NCI-H146 treated with DMSO at 0.1 percent for 48 hours (cell line): ENCODE measurements at regions not wholly inside any gene's neighbourhood (a gene's known extent, or its start where the extent isn't known, plus 50 kb on each side); places are given as distances from the start of the nearest gene placed in this dataset.
A peak's percentile ranks its signal among the peaks of the same experiment; 100 is the strongest.

Experiments
- DNase-seq: peaks from one replicate; lab custom pipeline; 2025; ENCODE audit not compliant: unreplicated experiment; lab: John Stamatoyannopoulos, UW

GRCh38 chr4:54542540-54543041, 115.2 kb upstream of the KIT start:
- no peak for DNase-seq

- no peak for DNase-seq
These were observed 114.5 kb upstream of the KIT start for GRCh38 chr4:54543088-54543795.

GRCh38 chr4:54545663-54546424, 111.9 kb upstream of the KIT start:
- DNase-seq = no peak

- DNase-seq = no peak
These were observed 110.3 kb upstream of the KIT start for GRCh38 chr4:54547299-54548097.

- no peak for DNase-seq
These were observed 109.6 kb upstream of the KIT start for GRCh38 chr4:54548098-54548620.

GRCh38 chr4:54548831-54549460, 108.8 kb upstream of the KIT start:
- DNase-seq = no peak

- no peak for DNase-seq
These were observed 107.2 kb upstream of the KIT start for GRCh38 chr4:54550395-54551171.

GRCh38 chr4:54553001-54553400, 104.8 kb upstream of the KIT start:
- no peak for DNase-seq

- no peak for DNase-seq
These were observed 103.3 kb upstream of the KIT start for GRCh38 chr4:54554339-54554990.

- DNase-seq = no peak
These were observed 101.7 kb upstream of the KIT start for GRCh38 chr4:54556051-54556450.

- DNase-seq = no peak
These were observed 101.2 kb upstream of the KIT start for GRCh38 chr4:54556587-54556986.

- no peak for DNase-seq
These were observed 98.7 kb upstream of the KIT start for GRCh38 chr4:54558889-54559677.

- DNase-seq = no peak
These were observed 97.2 kb upstream of the KIT start for GRCh38 chr4:54560513-54560912.

- DNase-seq = no peak
These were observed 95.8 kb upstream of the KIT start for GRCh38 chr4:54561940-54562339.

- peak; percentile 48 for DNase-seq
These were observed 91.1 kb upstream of the KIT start for GRCh38 chr4:54566608-54567007.

GRCh38 chr4:54567327-54567726, 90.4 kb upstream of the KIT start:
- DNase-seq = no peak

- no peak for DNase-seq
These were observed 89.6 kb upstream of the KIT start for GRCh38 chr4:54568184-54568583.

- DNase-seq = no peak
These were observed 86.9 kb upstream of the KIT start for GRCh38 chr4:54570822-54571221.
